Endothelial cell of umbilical vein (primary cell): ENCODE measurements at regions not wholly inside any gene's neighbourhood (a gene's known extent, or its start where the extent isn't known, plus 50 kb on each side); places are given as distances from the start of the nearest gene placed in this dataset.

Source experiments
- BruUV-seq: library from RNA; stranded (reverse); fragments of 400-500 nt; replicated peaks from 2 replicates; lab custom pipeline; 2021; lab: Mats Ljungman, UMichigan
- CTCF ChIA-PET: fragments of 300-600, 350-600 bp; sonication (Branson Sonifier 250); formaldehyde crosslinking; loops from one replicate; lab custom pipeline; 2021; ENCODE audit warnings: antibody characterized with exemption, inconsistent platforms; lab: Charles Lee
- POLR2A ChIA-PET: fragments of 300-600, 350-600 bp; sonication (Branson Sonifier 250); formaldehyde crosslinking; loops from one replicate; lab custom pipeline; 2021; ENCODE audit warnings: antibody characterized with exemption, inconsistent platforms; lab: Charles Lee
- DNase-seq: peaks from one replicate; pipeline ENCODE4 v3.0.0-alpha.2; 2011; ENCODE audit warnings: low read depth, low spot score
- FAIRE-seq: peaks from 2 replicates; lab custom pipeline; 2011; peaks lifted over from hg19 to GRCh38; lab: Jason Lieb, UNC
- H2AFZ ChIP-seq: 2 replicates; pipeline ENCODE4 v1.6.0; 2012; ENCODE audit warnings: low read depth, low read length, control low read depth, inconsistent platforms
- H3K27ac ChIP-seq: 2 replicates; pipeline ENCODE4 v1.5.1; 2011; ENCODE audit warnings: low read depth, mild to moderate bottlenecking, control low read depth, low read length, moderate library complexity; ENCODE audit not compliant: insufficient read depth
- H3K27me3 ChIP-seq, 2 experiments: 2 replicates each; pipeline versions ENCODE4 v1.6.0 to v1.6.1; 2011; ENCODE audit warnings: low read length in 2 of 2, mixed read lengths in 1 of 2; ENCODE audit not compliant: control insufficient read depth in 2 of 2, insufficient read depth in 2 of 2
- H3K36me3 ChIP-seq, 2 experiments: 2 replicates in 1 of 2; 3 replicates in 1 of 2; pipeline ENCODE4 v1.5.1; 2011; ENCODE audit warnings: low read length in 2 of 2, mild to moderate bottlenecking in 1 of 2, moderate library complexity in 1 of 2; ENCODE audit not compliant: control insufficient read depth in 2 of 2, insufficient read depth in 2 of 2; ENCODE audit errors: extremely low read depth in 1 of 2
- H3K4me1 ChIP-seq: 3 replicates; pipeline ENCODE4 v1.5.1; 2011; ENCODE audit warnings: mild to moderate bottlenecking, low read length; ENCODE audit not compliant: control insufficient read depth, insufficient read depth; ENCODE audit errors: extremely low read depth
- H3K4me2 ChIP-seq: 2 replicates; pipeline ENCODE4 v1.6.1; 2011; ENCODE audit warnings: low read length, control low read depth, mixed read lengths; ENCODE audit not compliant: insufficient read depth
- H3K4me3 ChIP-seq, 3 experiments: fragments of 200-600 bp in 1 of 3; sonication (generic), shearing (Covaris generic) in 1 of 3; replicated peaks in 1 of 3; 2 replicates each; pipeline ENCODE4 v1.5.1; 2011 to 2016; ENCODE audit warnings: control low read depth in 3 of 3, low read length in 3 of 3, mild to moderate bottlenecking in 2 of 3, inconsistent platforms in 1 of 3, low read depth in 1 of 3, moderate library complexity in 1 of 3; ENCODE audit not compliant: insufficient read depth in 1 of 3
- H3K79me2 ChIP-seq: 2 replicates; pipeline ENCODE4 v1.6.0; 2012; ENCODE audit warnings: low read length, inconsistent platforms; ENCODE audit not compliant: control insufficient read depth, insufficient read depth
- H3K9ac ChIP-seq: replicated peaks from 2 replicates; pipeline ENCODE3; 2011; ENCODE audit warnings: low read length, control low read depth; ENCODE audit not compliant: insufficient read depth; ENCODE audit errors: extremely low read depth
- H3K9me1 ChIP-seq: replicated peaks from 3 replicates; pipeline ENCODE4 v1.6.0; 2011; ENCODE audit warnings: mild to moderate bottlenecking, low read length; ENCODE audit not compliant: control insufficient read depth, insufficient read depth; ENCODE audit errors: extremely low read depth
- H3K9me3 ChIP-seq: replicated peaks from 2 replicates; pipeline ENCODE4 v1.5.1; 2012; ENCODE audit warnings: low read length, inconsistent platforms; ENCODE audit not compliant: control insufficient read depth, insufficient read depth
- H4K20me1 ChIP-seq: replicated peaks from 2 replicates; pipeline ENCODE3; 2011; ENCODE audit warnings: mild to moderate bottlenecking, low read length; ENCODE audit not compliant: control insufficient read depth, insufficient read depth; ENCODE audit errors: extremely low read depth
- EZH2 ChIP-seq: IDR thresholded peaks from 2 replicates; pipeline ENCODE4 v1.6.1; 2012; ENCODE audit warnings: borderline replicate concordance, low read depth, mild to moderate bottlenecking, moderate library complexity, low read length, inconsistent platforms; ENCODE audit not compliant: severe bottlenecking
- FOS ChIP-seq: IDR thresholded peaks from 2 replicates; pipeline ENCODE4 v1.6.1; 2011; ENCODE audit warnings: mild to moderate bottlenecking, low read length, moderate library complexity, borderline replicate concordance; ENCODE audit not compliant: insufficient read depth
- GATA2 ChIP-seq: IDR thresholded peaks from 2 replicates; pipeline ENCODE4 v1.7.0; 2011; ENCODE audit warnings: low read depth, mild to moderate bottlenecking, moderate library complexity, mixed read lengths, low read length; ENCODE audit not compliant: insufficient read length, insufficient read depth
- JUN ChIP-seq: IDR thresholded peaks from 2 replicates; pipeline ENCODE4 v1.6.1; 2011; ENCODE audit warnings: borderline replicate concordance, low read depth; ENCODE audit not compliant: insufficient read length, insufficient read depth
- MYC ChIP-seq: IDR thresholded peaks from one replicate; pipeline ENCODE4 v1.6.1; 2011; ENCODE audit warnings: mild to moderate bottlenecking, low read depth, low read length
- POLR2A ChIP-seq: IDR thresholded peaks from 2 replicates; pipeline ENCODE4 v1.6.1; 2012; ENCODE audit warnings: low read depth, mild to moderate bottlenecking, control low read depth, low read length
- POLR2AphosphoS5 ChIP-seq: IDR thresholded peaks from 2 replicates; pipeline ENCODE4 v1.6.1; 2012; ENCODE audit warnings: low read depth, mild to moderate bottlenecking, control low read depth, low read length, moderate library complexity; ENCODE audit not compliant: insufficient read depth
- dilution Hi-C: fragments of 300-500 bp; cut with MboI; formaldehyde crosslinking; loops from one replicate; pipeline ENCODE4 v1.15.0; 2019; ENCODE audit warnings: low sequenced_read_pairs; ENCODE audit not compliant: extremely low pct_ligation_motif_present
- intact Hi-C: fragments of 100-400 bp; cut with micrococcal nuclease; formaldehyde crosslinking; loops from one replicate; pipeline ENCODE4 v1.10.0; 2022
- TF ChIP-seq, protein P1 (sequence below), 2 donors: IDR thresholded peaks; 1 replicate in 1 of 2; 2 replicates in 1 of 2; pipeline ENCODE4 v1.5.1; 2011; ENCODE audit warnings: low read length in 2 of 2, mild to moderate bottlenecking in 2 of 2, moderate library complexity in 2 of 2, control low read depth in 1 of 2, inconsistent platforms in 1 of 2, low read depth in 1 of 2; ENCODE audit not compliant: insufficient read depth in 1 of 2; ENCODE audit errors: extremely low read depth in 1 of 2
- TF ChIP-seq, protein P2 (sequence below): IDR thresholded peaks from 2 replicates; pipeline ENCODE4 v1.6.1; 2011; ENCODE audit not compliant: insufficient read depth, insufficient read length

DNA sequence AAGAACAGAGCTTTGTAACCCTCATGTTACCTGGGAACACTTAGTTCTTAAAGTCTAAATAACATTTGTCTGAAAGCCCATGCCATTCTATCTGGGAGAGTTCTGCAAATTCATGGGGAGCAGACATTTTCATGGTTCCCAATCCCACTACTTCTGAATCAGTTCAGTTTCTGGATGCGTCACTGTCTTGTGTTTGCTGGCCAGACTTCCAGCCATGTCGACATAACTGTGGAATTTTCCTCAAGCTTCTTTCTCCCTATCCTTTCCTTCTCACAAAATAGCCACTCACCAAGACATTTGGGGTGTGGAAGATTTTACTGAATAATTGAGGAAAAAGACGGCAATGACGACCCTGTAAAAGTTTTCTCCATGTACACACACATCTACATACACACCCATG lies 272.5 kb downstream of the NEBL start:
- Histone ChIP-seq H3K9ac (no peak overlapping the region), H3K79me2 (no peaks in the 10 kb centered on the region), H3K4me2 (no peak overlapping the region), H3K9me1 (no peaks in the 10 kb centered on the region), H3K27me3 (no peaks in the 10 kb centered on the region), H2AFZ (no peak overlapping the region), H3K4me3 (no peak overlapping the region), H3K27ac (no peak overlapping the region), H3K4me1 (no peaks in the 10 kb centered on the region), H3K9me3 (peaks cover 2% of the 10 kb centered on the region), H4K20me1 (no peaks in the 10 kb centered on the region), H3K36me3 (no peaks in the 10 kb centered on the region)
- no peak for FAIRE-seq
- dilution Hi-C loops: no loop called here
- BruUV-seq: no TSS peak
- TF ChIP-seq FOS: no peak
- TF ChIP-seq POLR2A: no peak
- TF ChIP-seq POLR2AphosphoS5: no peak
- TF ChIP-seq GATA2: no peak
- TF ChIP-seq EZH2: no peak
- TF ChIP-seq, protein P1, sequence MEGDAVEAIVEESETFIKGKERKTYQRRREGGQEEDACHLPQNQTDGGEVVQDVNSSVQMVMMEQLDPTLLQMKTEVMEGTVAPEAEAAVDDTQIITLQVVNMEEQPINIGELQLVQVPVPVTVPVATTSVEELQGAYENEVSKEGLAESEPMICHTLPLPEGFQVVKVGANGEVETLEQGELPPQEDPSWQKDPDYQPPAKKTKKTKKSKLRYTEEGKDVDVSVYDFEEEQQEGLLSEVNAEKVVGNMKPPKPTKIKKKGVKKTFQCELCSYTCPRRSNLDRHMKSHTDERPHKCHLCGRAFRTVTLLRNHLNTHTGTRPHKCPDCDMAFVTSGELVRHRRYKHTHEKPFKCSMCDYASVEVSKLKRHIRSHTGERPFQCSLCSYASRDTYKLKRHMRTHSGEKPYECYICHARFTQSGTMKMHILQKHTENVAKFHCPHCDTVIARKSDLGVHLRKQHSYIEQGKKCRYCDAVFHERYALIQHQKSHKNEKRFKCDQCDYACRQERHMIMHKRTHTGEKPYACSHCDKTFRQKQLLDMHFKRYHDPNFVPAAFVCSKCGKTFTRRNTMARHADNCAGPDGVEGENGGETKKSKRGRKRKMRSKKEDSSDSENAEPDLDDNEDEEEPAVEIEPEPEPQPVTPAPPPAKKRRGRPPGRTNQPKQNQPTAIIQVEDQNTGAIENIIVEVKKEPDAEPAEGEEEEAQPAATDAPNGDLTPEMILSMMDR (IDR thresholded peaks at IDR 0.05; ENCODE audit: extremely low read depth in 1 of 2, insufficient read depth in 1 of 2, low read depth in 1 of 2, low read length in 2 of 2): no peak
- TF ChIP-seq JUN: no peak
- TF ChIP-seq, protein P2, sequence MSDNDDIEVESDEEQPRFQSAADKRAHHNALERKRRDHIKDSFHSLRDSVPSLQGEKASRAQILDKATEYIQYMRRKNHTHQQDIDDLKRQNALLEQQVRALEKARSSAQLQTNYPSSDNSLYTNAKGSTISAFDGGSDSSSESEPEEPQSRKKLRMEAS: no peak
- no peak for TF ChIP-seq MYC
- DNase-seq: no peak
- intact Hi-C loops: no loop called here
- ChIA-PET POLR2A (no interaction called here), CTCF (no interaction called here)
